Esophagus squamous epithelium (tissue), 4 donors: ENCODE measurements at regions not wholly inside any gene's neighbourhood (a gene's known extent, or its start where the extent isn't known, plus 50 kb on each side); places are given as distances from the start of the nearest gene placed in this dataset.

Experiments
- POLR2A ChIP-seq, 4 donors: fragments of 450-650 bp; IDR thresholded peaks; one replicate each; pipeline ENCODE4 v1.6.1; 2017; ENCODE audit warnings: antibody characterized with exemption in 4 of 4, mild to moderate bottlenecking in 4 of 4, moderate library complexity in 3 of 4
- TF ChIP-seq, protein P1 (sequence below), 6 experiments: fragments of 450-650 bp in 4 of 6; fragments of 200-600 bp in 2 of 6; sonication (generic) in 2 of 6; IDR thresholded peaks; one replicate each; pipeline ENCODE4 v1.5.1; 2016 to 2019; ENCODE audit warnings: antibody characterized with exemption in 6 of 6, mild to moderate bottlenecking in 4 of 6, moderate library complexity in 4 of 6

- TF ChIP-seq, protein P1, sequence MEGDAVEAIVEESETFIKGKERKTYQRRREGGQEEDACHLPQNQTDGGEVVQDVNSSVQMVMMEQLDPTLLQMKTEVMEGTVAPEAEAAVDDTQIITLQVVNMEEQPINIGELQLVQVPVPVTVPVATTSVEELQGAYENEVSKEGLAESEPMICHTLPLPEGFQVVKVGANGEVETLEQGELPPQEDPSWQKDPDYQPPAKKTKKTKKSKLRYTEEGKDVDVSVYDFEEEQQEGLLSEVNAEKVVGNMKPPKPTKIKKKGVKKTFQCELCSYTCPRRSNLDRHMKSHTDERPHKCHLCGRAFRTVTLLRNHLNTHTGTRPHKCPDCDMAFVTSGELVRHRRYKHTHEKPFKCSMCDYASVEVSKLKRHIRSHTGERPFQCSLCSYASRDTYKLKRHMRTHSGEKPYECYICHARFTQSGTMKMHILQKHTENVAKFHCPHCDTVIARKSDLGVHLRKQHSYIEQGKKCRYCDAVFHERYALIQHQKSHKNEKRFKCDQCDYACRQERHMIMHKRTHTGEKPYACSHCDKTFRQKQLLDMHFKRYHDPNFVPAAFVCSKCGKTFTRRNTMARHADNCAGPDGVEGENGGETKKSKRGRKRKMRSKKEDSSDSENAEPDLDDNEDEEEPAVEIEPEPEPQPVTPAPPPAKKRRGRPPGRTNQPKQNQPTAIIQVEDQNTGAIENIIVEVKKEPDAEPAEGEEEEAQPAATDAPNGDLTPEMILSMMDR (IDR thresholded peaks at IDR 0.05), result no peak
- no peak for TF ChIP-seq POLR2A (IDR thresholded peaks at IDR 0.05)
Observed at GRCh38 chr14:101034986-101035385, 131.5 kb upstream of the RTL1 start.
